GM12878 (cell line): ENCODE measurements at regions not wholly inside any gene's neighbourhood (a gene's known extent, or its start where the extent isn't known, plus 50 kb on each side); places are given as distances from the start of the nearest gene placed in this dataset.

Experiments
- ATAC-seq: fragments of 200-7000 bp; cut with Tn5 transposase; 3 replicates; pipeline ENCODE4 v1.9.1; 2020; ENCODE audit warnings: mild to moderate bottlenecking, moderate library complexity
- BruUV-seq: library from RNA; stranded (reverse); fragments of 400-500 nt; replicated peaks from 2 replicates; lab custom pipeline; 2021; lab: Mats Ljungman, UMichigan
- CTCF ChIA-PET: fragments of 300-600 bp; sonication (Branson Sonifier 250); formaldehyde crosslinking; extraction: SDS; loops from one replicate; lab custom pipeline; 2021; ENCODE audit warnings: inconsistent platforms; lab: Yijun Ruan, JAX
- POLR2A ChIA-PET: fragments of 350-600 bp; formaldehyde crosslinking; extraction: SDS; loops from one replicate; lab custom pipeline; 2021; ENCODE audit warnings: inconsistent platforms; lab: Charles Lee
- RAD21 ChIA-PET: fragments of 300-600 bp; sonication (Branson Sonifier 250); formaldehyde crosslinking; loops from one replicate; lab custom pipeline; 2023; ENCODE audit warnings: antibody characterized with exemption; ENCODE audit not compliant: unreplicated experiment; lab: Charles Lee
- SMC1A ChIA-PET: fragments of 300-600 bp; sonication (Branson Sonifier 250); formaldehyde crosslinking; loops from one replicate; lab custom pipeline; 2023; ENCODE audit not compliant: unreplicated experiment, uncharacterized antibody; lab: Charles Lee
- DNase-seq: peaks from one replicate; pipeline ENCODE4 v3.0.0-alpha.2; 2011; ENCODE audit warnings: low read depth, low spot score
- FAIRE-seq: peaks from 3 replicates; lab custom pipeline; 2011; peaks lifted over from hg19 to GRCh38; lab: Jason Lieb, UNC
- H2AFZ ChIP-seq: 2 replicates; pipeline ENCODE4 v1.6.0; 2011; ENCODE audit warnings: low read depth, low read length, control low read depth; ENCODE audit not compliant: control insufficient read depth
- H3K27ac ChIP-seq: 2 replicates; pipeline ENCODE4 v1.5.1; 2011; ENCODE audit warnings: control low read depth; ENCODE audit not compliant: control insufficient read depth, insufficient read depth
- H3K27me3 ChIP-seq, 2 experiments: replicated peaks in 1 of 2; 2 replicates each; pipeline versions ENCODE4 v1.6.0 to v1.6.1; 2011; ENCODE audit warnings: low read length in 1 of 2; ENCODE audit not compliant: control insufficient read depth in 2 of 2, insufficient read depth in 2 of 2
- H3K36me3 ChIP-seq, 2 experiments: 2 replicates each; pipeline ENCODE4 v1.5.1; 2011; ENCODE audit warnings: low read length in 1 of 2; ENCODE audit not compliant: control insufficient read depth in 2 of 2, insufficient read depth in 2 of 2
- H3K4me1 ChIP-seq: 2 replicates; pipeline ENCODE4 v1.6.1; 2011; ENCODE audit warnings: mild to moderate bottlenecking, low read length, moderate library complexity, mixed read lengths; ENCODE audit not compliant: control insufficient read depth, insufficient read depth
- H3K4me2 ChIP-seq: 2 replicates; pipeline ENCODE4 v1.6.0; 2011; ENCODE audit warnings: control low read depth; ENCODE audit not compliant: control insufficient read depth, insufficient read depth
- H3K4me3 ChIP-seq: fragments of 200-600 bp; sonication (generic); 2 replicates; pipeline ENCODE4 v1.5.1; 2016
- H3K79me2 ChIP-seq: 2 replicates; pipeline ENCODE4 v1.6.0; 2011; ENCODE audit warnings: low read length; ENCODE audit not compliant: control insufficient read depth, insufficient read depth
- H3K9ac ChIP-seq: 2 replicates; pipeline ENCODE4 v1.8.0; 2011; ENCODE audit warnings: low read length, control low read depth, mixed read lengths; ENCODE audit not compliant: control insufficient read depth, insufficient read depth
- H3K9me3 ChIP-seq: replicated peaks from 3 replicates; pipeline ENCODE4 v1.5.1; 2011; ENCODE audit warnings: mild to moderate bottlenecking, low read length; ENCODE audit not compliant: control insufficient read depth, insufficient read depth
- H4K20me1 ChIP-seq: 2 replicates; pipeline ENCODE4 v1.6.0; 2011; ENCODE audit not compliant: control insufficient read depth, insufficient read depth
- BHLHE40 ChIP-seq, 2 experiments: fragments of 450-650 bp in 1 of 2; IDR thresholded peaks; 2 replicates each; pipeline ENCODE4 v1.6.1; 2011 to 2017; ENCODE audit warnings: low read depth in 2 of 2, borderline replicate concordance in 1 of 2, improper control_type of control experiment in 1 of 2, low read length in 1 of 2, mild to moderate bottlenecking in 1 of 2
- CREM ChIP-seq: IDR thresholded peaks from 2 replicates; pipeline ENCODE4 v1.6.1; 2014; ENCODE audit warnings: antibody characterized with exemption, low read depth
- HCFC1 ChIP-seq: fragments of 150-350 bp; IDR thresholded peaks from 2 replicates; pipeline ENCODE4 v1.6.1; 2014; ENCODE audit warnings: low read length
- HDGF ChIP-seq: fragments of 450-650 bp; IDR thresholded peaks from 2 replicates; pipeline ENCODE4 v1.6.1; 2016; ENCODE audit warnings: antibody characterized with exemption
- IKZF2 ChIP-seq, 2 experiments: fragments of 450-650 bp; IDR thresholded peaks; 2 replicates each; pipeline ENCODE4 v1.6.1; 2017; ENCODE audit warnings: mild to moderate bottlenecking in 2 of 2, moderate library complexity in 2 of 2
- IRF4 ChIP-seq: IDR thresholded peaks from 2 replicates; pipeline ENCODE4 v1.6.1; 2011; ENCODE audit warnings: low read depth, low read length
- LARP7 ChIP-seq: fragments of 450-650 bp; IDR thresholded peaks from 2 replicates; pipeline ENCODE4 v1.6.1; 2017; ENCODE audit warnings: mild to moderate bottlenecking
- NFIC ChIP-seq: IDR thresholded peaks from 2 replicates; pipeline ENCODE4 v1.6.1; 2012; ENCODE audit warnings: low read depth, mild to moderate bottlenecking, inconsistent platforms, low read length, moderate library complexity
- NRF1 ChIP-seq: conservative IDR thresholded peaks from 2 replicates; pipeline ENCODE4 v1.6.1; 2011; ENCODE audit warnings: mild to moderate bottlenecking, low read depth, low read length, improper control_type of control experiment
- PML ChIP-seq: IDR thresholded peaks from 2 replicates; pipeline ENCODE4 v1.6.1; 2012; ENCODE audit warnings: low read length, inconsistent platforms
- RBBP5 ChIP-seq: fragments of 200-600 bp; sonication (generic); conservative IDR thresholded peaks from 2 replicates; pipeline ENCODE4 v1.6.1; 2016
- SIN3A ChIP-seq: IDR thresholded peaks from 2 replicates; pipeline ENCODE4 v1.6.1; 2012; ENCODE audit warnings: low read depth, low read length, improper control_type of control experiment
- TAF1 ChIP-seq: IDR thresholded peaks from 2 replicates; pipeline ENCODE4 v1.6.1; 2011; ENCODE audit warnings: mild to moderate bottlenecking, low read depth, low read length, borderline replicate concordance
- WGBS: methylation state at CpG from one replicate; pipeline ENCODE4 v1.1.6; 2016; ENCODE audit warnings: low lambda C conversion rate; ENCODE audit not compliant: insufficient replicate concordance, insufficient coverage; ENCODE audit errors: missing lambda C conversion rate; 5-methylcytosine and 5-hydroxymethylcytosine counted together
- in situ Hi-C: fragments of 300-500 bp; cut with MboI; formaldehyde crosslinking; loops from 9 replicates; pipeline ENCODE4 v1.14.3; 2018; ENCODE audit warnings: mixed read lengths
- intact Hi-C: fragments of 100-400 bp; cut with micrococcal nuclease; formaldehyde crosslinking; loops from one replicate; pipeline ENCODE4 v1.14.2; 2022; ENCODE audit not compliant: unreplicated experiment

GRCh38 chr2:126823951-126824350 lies 74.7 kb upstream of the TEX51 start:
- Histone ChIP-seq H3K4me2 (no peak overlapping the region), H3K4me3 (no peak overlapping the region), H2AFZ (no peak overlapping the region), H3K27me3 (no peaks in the 10 kb centered on the region; a peak in 1 of 4 replicates), H3K36me3 (no peaks in the 10 kb centered on the region), H3K79me2 (no peaks in the 10 kb centered on the region), H3K27ac (no peak overlapping the region), H3K9me3 (no peaks in the 10 kb centered on the region), H3K4me1 (no peaks in the 10 kb centered on the region), H4K20me1 (no peaks in the 10 kb centered on the region), H3K9ac (no peak overlapping the region)
- ChIA-PET SMC1A (no interaction called here), RAD21 (no interaction called here), POLR2A (no interaction called here), CTCF (no interaction called here)
- no peak for ATAC-seq
- 2% methylated on average over 3 of the region's 3 CpGs for WGBS
- BruUV-seq: no TSS peak
- in situ Hi-C loops: no loop called here
- TF ChIP-seq BHLHE40 (IDR thresholded peaks at IDR 0.05; ENCODE audit: borderline replicate concordance in 1 of 2, low read depth in 2 of 2, low read length in 1 of 2) (no peak), NFIC (no peak), CREM (no peak), IKZF2 (IDR thresholded peaks at IDR 0.05) (no peak), HCFC1 (no peak), TAF1 (no peak), NRF1 (no peak), RBBP5 (no peak), LARP7 (no peak), SIN3A (no peak), PML (no peak), HDGF (no peak), IRF4 (no peak)
- intact Hi-C loops: no loop called here
- DNase-seq: no peak
- FAIRE-seq: no peak
